ENCODE measurements at regions not wholly inside any gene's neighbourhood (a gene's known extent, or its start where the extent isn't known, plus 50 kb on each side); places are given as distances from the start of the nearest gene placed in this dataset.

DNA sequence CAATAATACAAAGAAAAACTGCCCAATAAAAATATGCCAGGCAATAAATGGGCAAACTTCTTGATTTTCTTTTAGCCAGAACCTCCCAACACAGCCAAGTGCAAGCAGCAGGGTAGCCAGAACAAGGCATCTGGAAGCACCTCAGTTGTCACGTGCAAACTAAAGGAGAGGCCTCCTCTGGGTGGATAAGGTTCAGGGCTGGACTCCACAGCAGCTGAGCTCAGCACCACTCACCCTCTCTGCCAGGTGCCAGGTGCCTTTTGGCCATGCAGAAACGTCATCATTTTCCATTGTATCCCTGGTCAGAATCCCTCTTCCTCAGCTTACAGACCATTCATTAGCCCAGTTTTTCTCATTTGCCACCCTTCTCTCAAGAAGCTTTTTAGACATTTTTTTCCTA, 52.7 kb downstream of the SOD2 start:
- TF ChIP-seq, protein P1, sequence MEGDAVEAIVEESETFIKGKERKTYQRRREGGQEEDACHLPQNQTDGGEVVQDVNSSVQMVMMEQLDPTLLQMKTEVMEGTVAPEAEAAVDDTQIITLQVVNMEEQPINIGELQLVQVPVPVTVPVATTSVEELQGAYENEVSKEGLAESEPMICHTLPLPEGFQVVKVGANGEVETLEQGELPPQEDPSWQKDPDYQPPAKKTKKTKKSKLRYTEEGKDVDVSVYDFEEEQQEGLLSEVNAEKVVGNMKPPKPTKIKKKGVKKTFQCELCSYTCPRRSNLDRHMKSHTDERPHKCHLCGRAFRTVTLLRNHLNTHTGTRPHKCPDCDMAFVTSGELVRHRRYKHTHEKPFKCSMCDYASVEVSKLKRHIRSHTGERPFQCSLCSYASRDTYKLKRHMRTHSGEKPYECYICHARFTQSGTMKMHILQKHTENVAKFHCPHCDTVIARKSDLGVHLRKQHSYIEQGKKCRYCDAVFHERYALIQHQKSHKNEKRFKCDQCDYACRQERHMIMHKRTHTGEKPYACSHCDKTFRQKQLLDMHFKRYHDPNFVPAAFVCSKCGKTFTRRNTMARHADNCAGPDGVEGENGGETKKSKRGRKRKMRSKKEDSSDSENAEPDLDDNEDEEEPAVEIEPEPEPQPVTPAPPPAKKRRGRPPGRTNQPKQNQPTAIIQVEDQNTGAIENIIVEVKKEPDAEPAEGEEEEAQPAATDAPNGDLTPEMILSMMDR (IDR thresholded peaks at IDR 0.05): no peak
- TF ChIP-seq POLR2A (IDR thresholded peaks at IDR 0.05): no peak
